Esophagus muscularis mucosa (tissue), 4 donors: ENCODE measurements at regions not wholly inside any gene's neighbourhood (a gene's known extent, or its start where the extent isn't known, plus 50 kb on each side); places are given as distances from the start of the nearest gene placed in this dataset.

ENCODE experiments used
- DNase-seq: peaks from one replicate; pipeline ENCODE4 v3.0.0-alpha.2; 2017; ENCODE audit errors: extremely low spot score
- H3K27ac ChIP-seq, 4 donors: fragments of 200-600 bp; sonication (generic); replicated peaks in 1 of 4; 1 replicate in 3 of 4; 2 replicates in 1 of 4; pipeline ENCODE4 v1.5.1; 2016 to 2019; ENCODE audit warnings: mild to moderate bottlenecking in 1 of 4
- H3K27me3 ChIP-seq, 4 donors: fragments of 200-600 bp; sonication (generic); one replicate each; pipeline versions ENCODE4 v1.5.1 to v1.6.0; 2016 to 2019
- H3K36me3 ChIP-seq, 4 donors: fragments of 200-600 bp; sonication (generic); one replicate each; pipeline ENCODE4 v1.5.1; 2016 to 2019
- H3K4me1 ChIP-seq, 4 donors: fragments of 200-600 bp; sonication (generic); one replicate each; pipeline ENCODE4 v1.5.1; 2016 to 2019
- H3K4me3 ChIP-seq, 4 donors: fragments of 200-600 bp; sonication (generic); 1 replicate in 2 of 4; 2 replicates in 2 of 4; pipeline ENCODE4 v1.5.1; 2016 to 2019; ENCODE audit warnings: mild to moderate bottlenecking in 4 of 4, moderate library complexity in 1 of 4
- H3K9me3 ChIP-seq, 4 donors: fragments of 200-600 bp; sonication (generic); 1 replicate in 3 of 4; 2 replicates in 1 of 4; pipeline ENCODE4 v1.5.1; 2016 to 2019
- EP300 ChIP-seq: sonication (generic); formaldehyde crosslinking; IDR thresholded peaks from one replicate; pipeline ENCODE4 v1.6.1; 2017; ENCODE audit warnings: antibody characterized with exemption
- POLR2A ChIP-seq: fragments of 450-650 bp; IDR thresholded peaks from one replicate; pipeline ENCODE4 v1.6.1; 2017; ENCODE audit warnings: antibody characterized with exemption, moderate library complexity, mild to moderate bottlenecking, low read depth
- POLR2AphosphoS5 ChIP-seq, 2 donors: sonication (generic); formaldehyde crosslinking; IDR thresholded peaks; one replicate each; pipeline ENCODE4 v1.6.1; 2017; ENCODE audit warnings: antibody characterized with exemption in 2 of 2
- WGBS: methylation state at CpG from one replicate; pipeline ENCODE4 v1.1.5; 2018; 5-methylcytosine and 5-hydroxymethylcytosine counted together
- intact Hi-C: fragments of 100-400 bp; cut with DNase I; formaldehyde crosslinking; loops from one replicate; pipeline ENCODE4 v1.15.1; 2023
- TF ChIP-seq, protein P1 (sequence below), 3 experiments: fragments of 200-600 bp in 2 of 3; fragments of 450-650 bp in 1 of 3; sonication (generic) in 2 of 3; IDR thresholded peaks; one replicate each; pipeline ENCODE4 v1.5.1; 2017 to 2019; ENCODE audit warnings: antibody characterized with exemption in 3 of 3, mild to moderate bottlenecking in 2 of 3, moderate library complexity in 1 of 3

DNA sequence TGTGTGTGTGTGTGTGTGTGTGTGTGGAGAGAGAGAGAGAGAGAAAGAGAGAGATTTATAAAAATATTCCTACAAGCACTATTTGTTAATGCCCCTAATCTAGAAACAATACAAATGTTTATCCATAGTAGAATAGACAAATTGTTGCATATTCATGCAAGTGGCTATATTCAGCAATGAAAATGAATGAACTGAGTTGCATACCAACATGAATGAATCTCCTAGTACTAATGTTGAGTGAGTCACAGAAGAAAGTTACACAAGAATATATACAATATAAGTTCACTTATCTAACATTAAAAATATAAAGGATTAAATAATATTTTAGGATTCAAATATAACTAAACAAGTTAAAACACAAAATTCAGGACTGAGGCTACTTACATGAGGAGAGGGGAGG is 456.8 kb upstream of the AMOT start:
- no peaks in the 10 kb centered on the region for H3K36me3 ChIP-seq
- H3K9me3 ChIP-seq = no peaks in the 10 kb centered on the region
- DNase-seq = no peak
- intact Hi-C loops = no loop called here
- no peak overlapping the region for H3K4me3 ChIP-seq
- no peak for TF ChIP-seq POLR2A
- TF ChIP-seq, protein P1, sequence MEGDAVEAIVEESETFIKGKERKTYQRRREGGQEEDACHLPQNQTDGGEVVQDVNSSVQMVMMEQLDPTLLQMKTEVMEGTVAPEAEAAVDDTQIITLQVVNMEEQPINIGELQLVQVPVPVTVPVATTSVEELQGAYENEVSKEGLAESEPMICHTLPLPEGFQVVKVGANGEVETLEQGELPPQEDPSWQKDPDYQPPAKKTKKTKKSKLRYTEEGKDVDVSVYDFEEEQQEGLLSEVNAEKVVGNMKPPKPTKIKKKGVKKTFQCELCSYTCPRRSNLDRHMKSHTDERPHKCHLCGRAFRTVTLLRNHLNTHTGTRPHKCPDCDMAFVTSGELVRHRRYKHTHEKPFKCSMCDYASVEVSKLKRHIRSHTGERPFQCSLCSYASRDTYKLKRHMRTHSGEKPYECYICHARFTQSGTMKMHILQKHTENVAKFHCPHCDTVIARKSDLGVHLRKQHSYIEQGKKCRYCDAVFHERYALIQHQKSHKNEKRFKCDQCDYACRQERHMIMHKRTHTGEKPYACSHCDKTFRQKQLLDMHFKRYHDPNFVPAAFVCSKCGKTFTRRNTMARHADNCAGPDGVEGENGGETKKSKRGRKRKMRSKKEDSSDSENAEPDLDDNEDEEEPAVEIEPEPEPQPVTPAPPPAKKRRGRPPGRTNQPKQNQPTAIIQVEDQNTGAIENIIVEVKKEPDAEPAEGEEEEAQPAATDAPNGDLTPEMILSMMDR (IDR thresholded peaks at IDR 0.05) = no peak
- no peak for TF ChIP-seq EP300
- no peak for TF ChIP-seq POLR2AphosphoS5 (IDR thresholded peaks at IDR 0.05)
- no peaks in the 10 kb centered on the region for H3K4me1 ChIP-seq
- H3K27me3 ChIP-seq = no peaks in the 10 kb centered on the region
- no peak overlapping the region for H3K27ac ChIP-seq

GRCh38 chrX:113289503-113289902 is 448.9 kb upstream of the AMOT start:
- WGBS = 45% methylated on average over 1 of the region's 1 CpG
- TF ChIP-seq POLR2A (no peak), POLR2AphosphoS5 (IDR thresholded peaks at IDR 0.05) (no peak), EP300 (no peak)
- TF ChIP-seq, protein P1 (IDR thresholded peaks at IDR 0.05) = no peak
- no peak overlapping the region for H3K4me3 ChIP-seq
- H3K27me3 ChIP-seq = no peaks in the 10 kb centered on the region
- no peaks in the 10 kb centered on the region for H3K36me3 ChIP-seq
- H3K9me3 ChIP-seq = no peaks in the 10 kb centered on the region
- H3K4me1 ChIP-seq = no peaks in the 10 kb centered on the region
- intact Hi-C loops = no loop called here
- DNase-seq = no peak
- H3K27ac ChIP-seq = no peak overlapping the region

GRCh38 chrX:113287761-113288160 is 447.1 kb upstream of the AMOT start:
- no peak overlapping the region for H3K27ac ChIP-seq
- intact Hi-C loops = no loop called here
- TF ChIP-seq, protein P1 (IDR thresholded peaks at IDR 0.05) = no peak
- TF ChIP-seq POLR2AphosphoS5 (IDR thresholded peaks at IDR 0.05) (no peak), EP300 (no peak), POLR2A (no peak)
- no peaks in the 10 kb centered on the region for H3K36me3 ChIP-seq
- no peak for DNase-seq
- no peak overlapping the region for H3K4me3 ChIP-seq
- no peaks in the 10 kb centered on the region for H3K27me3 ChIP-seq
- 76% methylated on average over 4 of the region's 4 CpGs for WGBS
- no peaks in the 10 kb centered on the region for H3K4me1 ChIP-seq
- no peaks in the 10 kb centered on the region for H3K9me3 ChIP-seq

- Histone ChIP-seq H3K27ac (no peak overlapping the region), H3K36me3 (no peaks in the 10 kb centered on the region), H3K4me3 (no peak overlapping the region), H3K27me3 (no peaks in the 10 kb centered on the region), H3K9me3 (no peaks in the 10 kb centered on the region), H3K4me1 (no peaks in the 10 kb centered on the region)
- DNase-seq = no peak
- WGBS = 81% methylated on average over 2 of the region's 2 CpGs
- intact Hi-C loops = no loop called here
- TF ChIP-seq POLR2A = no peak
- no peak for TF ChIP-seq POLR2AphosphoS5 (IDR thresholded peaks at IDR 0.05)
- TF ChIP-seq, protein P1 (IDR thresholded peaks at IDR 0.05) = no peak
- TF ChIP-seq EP300 = no peak
These were observed 435.2 kb upstream of the AMOT start for GRCh38 chrX:113275804-113276203.

DNA sequence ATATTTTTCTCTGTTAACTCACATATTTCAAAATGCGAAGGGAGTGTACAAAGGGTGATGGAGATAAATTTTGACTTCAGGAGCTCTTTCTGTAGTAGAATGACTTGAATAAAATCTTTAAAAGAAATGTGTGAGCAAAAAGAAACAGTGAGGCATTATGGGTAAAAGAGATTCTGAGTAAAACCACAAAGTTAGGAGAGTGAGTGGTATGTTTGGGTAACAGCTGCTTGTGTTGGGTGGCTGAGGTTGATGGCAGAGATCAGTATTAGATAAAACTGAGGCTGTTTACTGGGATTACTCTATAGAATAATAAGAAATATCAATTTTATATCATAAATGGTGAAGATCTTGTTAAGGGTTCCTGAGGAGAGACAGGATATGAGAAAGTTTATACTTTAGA is 434.2 kb upstream of the AMOT start:
- H3K9me3 ChIP-seq = no peaks in the 10 kb centered on the region
- 91% methylated on average over 1 of the region's 1 CpG for WGBS
- no peak overlapping the region for H3K4me3 ChIP-seq
- DNase-seq = no peak
- H3K4me1 ChIP-seq = no peaks in the 10 kb centered on the region
- intact Hi-C loops = no loop called here
- no peaks in the 10 kb centered on the region for H3K36me3 ChIP-seq
- peaks cover 0 to 4% (median 0%) of the 10 kb centered on the region in 4 donors for H3K27me3 ChIP-seq
- TF ChIP-seq EP300 = no peak
- TF ChIP-seq POLR2A = no peak
- TF ChIP-seq POLR2AphosphoS5 (IDR thresholded peaks at IDR 0.05) = no peak
- TF ChIP-seq, protein P1 (IDR thresholded peaks at IDR 0.05) = no peak
- no peak overlapping the region for H3K27ac ChIP-seq
